NCI-H82 (cell line): ENCODE measurements at regions not wholly inside any gene's neighbourhood (a gene's known extent, or its start where the extent isn't known, plus 50 kb on each side); places are given as distances from the start of the nearest gene placed in this dataset.

Source experiments
- DNase-seq: peaks from one replicate; lab custom pipeline; 2025; lab: John Stamatoyannopoulos, UW

DNA sequence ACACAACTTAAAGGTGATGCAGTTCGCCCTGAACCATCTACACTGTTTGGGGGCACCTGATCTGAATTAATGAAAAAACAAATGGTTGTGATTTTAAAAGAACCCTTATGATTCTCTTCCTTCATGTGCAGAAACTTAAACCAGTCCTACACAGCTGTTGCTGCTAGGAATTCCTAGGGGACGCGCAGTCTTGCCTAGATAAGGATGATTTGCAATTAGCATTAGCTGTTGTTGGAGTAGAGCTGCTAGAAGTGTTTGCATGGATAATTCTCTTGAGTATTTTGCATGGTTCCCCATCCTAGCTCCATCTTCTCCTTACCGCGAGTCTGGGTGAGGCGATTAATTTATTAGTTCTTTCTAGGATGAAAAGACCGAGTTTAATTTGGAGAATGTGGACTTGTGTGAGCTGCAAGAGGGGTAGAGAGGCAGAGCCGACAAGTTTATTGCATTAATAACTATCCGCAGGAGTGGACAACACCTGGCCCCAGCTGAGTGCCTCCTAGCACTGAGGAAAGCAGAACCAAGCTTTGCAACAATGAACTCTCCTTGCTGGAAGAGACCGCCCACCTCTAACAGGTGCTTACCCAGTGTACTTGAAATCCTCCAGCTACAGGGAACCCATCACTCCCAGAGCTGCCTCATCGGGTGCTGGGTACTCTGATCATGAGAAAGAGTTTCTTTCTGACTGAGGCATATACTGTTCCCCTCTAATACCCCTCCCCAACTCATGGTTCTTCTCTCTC lies 75.0 kb upstream of the WNT7A start:
- peak; percentile 4 for DNase-seq

DNA sequence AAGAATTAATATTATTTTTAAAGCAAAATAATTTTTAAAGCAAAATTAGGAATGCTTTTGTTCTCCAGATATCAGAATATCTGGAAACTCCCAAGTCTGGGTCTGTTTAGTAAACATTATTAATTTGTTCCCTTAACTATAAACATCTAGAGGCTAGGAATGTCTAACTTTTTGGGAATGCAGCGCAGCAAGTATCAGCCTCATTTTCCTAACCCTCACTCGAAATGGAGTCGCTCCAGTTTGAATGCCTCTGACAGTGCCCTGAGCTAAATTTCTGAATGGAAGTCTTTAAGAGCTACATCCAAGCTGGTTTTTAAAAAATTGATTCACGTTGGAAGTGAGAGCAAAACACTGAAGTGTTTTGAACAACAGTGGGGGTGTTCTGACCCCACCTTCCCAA lies 74.4 kb upstream of the WNT7A start:
- no peak for DNase-seq

GRCh38 chr3:13951184-13951583 lies 71.3 kb upstream of the WNT7A start:
- peak; percentile 19 for DNase-seq

- peak; percentile 95 for DNase-seq
Observed at GRCh38 chr3:13950042-13950441, 70.2 kb upstream of the WNT7A start.

GRCh38 chr3:13947912-13948311 lies 68.0 kb upstream of the WNT7A start:
- DNase-seq = peak; percentile 51

DNA sequence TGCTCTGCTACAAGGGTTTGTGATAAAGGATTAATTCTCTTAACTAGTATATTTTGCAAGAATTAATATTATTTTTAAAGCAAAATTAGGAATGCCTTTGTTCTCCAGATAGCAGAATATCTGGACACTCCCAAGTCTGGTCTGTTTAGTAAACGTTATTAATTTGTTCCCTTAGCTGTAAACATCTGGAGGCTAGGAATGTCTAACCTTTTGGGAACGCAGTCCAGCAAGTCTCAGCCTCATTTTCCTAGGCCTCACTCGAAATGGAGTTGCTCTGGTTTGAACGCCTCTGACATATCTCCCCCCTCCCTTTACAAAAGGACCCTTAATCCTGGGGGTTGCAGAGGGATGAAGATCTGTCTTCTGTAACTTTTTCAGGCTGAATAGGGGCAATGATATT lies 59.3 kb upstream of the WNT7A start:
- DNase-seq = no peak

GRCh38 chr3:13937131-13937530 lies 57.3 kb upstream of the WNT7A start:
- no peak for DNase-seq

DNA sequence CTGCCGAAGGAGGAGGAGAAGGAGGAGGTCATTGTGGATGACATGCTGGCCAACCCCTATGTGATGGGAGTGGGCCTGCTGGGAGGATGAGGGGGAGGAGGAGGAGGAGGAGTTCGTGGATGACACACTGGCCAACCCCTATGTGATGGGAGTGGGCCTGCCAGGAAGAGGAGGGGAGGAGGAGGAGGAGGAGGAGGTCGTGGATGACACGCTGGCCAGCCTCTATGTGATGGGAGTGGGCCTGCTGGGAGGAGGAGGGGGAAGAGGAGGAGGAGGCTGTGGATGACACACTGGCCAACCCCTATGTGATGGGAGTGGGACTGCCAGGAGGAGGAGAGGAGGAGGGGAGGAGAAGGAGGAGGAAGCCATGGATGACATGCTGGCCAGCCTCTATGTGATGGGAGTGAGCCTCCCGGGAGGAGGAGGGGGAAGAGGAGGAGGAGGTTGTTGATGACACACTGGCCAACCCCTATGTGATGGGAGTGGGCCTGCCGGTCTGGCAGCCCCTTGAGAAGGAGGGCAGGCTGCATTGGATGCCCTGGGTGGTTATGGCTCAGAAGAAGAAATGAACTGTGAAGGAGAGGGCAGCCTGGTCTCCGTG lies 55.7 kb upstream of the WNT7A start:
- no peak for DNase-seq

DNA sequence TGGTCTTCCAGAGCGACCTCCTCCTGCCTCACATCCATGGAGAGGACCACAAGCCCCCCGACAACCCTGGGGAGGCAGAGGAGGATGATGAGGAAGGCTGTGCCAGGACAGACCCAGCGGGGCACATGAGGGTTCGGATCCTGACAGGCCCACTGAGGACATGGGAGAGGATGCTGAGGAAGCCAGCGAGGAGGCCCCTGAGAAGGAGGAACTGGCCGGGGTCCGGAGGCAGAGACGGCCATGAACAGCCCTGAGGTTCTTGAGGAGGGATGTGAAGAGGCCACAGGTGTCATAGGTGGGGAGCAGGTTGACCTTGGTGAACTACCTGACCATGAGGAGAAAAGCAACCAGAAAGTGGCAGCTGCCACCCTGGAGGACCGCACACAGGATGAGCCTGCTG lies 54.9 kb upstream of the WNT7A start:
- DNase-seq = no peak

GRCh38 chr3:13934315-13934714 lies 54.4 kb upstream of the WNT7A start:
- DNase-seq = no peak

DNA sequence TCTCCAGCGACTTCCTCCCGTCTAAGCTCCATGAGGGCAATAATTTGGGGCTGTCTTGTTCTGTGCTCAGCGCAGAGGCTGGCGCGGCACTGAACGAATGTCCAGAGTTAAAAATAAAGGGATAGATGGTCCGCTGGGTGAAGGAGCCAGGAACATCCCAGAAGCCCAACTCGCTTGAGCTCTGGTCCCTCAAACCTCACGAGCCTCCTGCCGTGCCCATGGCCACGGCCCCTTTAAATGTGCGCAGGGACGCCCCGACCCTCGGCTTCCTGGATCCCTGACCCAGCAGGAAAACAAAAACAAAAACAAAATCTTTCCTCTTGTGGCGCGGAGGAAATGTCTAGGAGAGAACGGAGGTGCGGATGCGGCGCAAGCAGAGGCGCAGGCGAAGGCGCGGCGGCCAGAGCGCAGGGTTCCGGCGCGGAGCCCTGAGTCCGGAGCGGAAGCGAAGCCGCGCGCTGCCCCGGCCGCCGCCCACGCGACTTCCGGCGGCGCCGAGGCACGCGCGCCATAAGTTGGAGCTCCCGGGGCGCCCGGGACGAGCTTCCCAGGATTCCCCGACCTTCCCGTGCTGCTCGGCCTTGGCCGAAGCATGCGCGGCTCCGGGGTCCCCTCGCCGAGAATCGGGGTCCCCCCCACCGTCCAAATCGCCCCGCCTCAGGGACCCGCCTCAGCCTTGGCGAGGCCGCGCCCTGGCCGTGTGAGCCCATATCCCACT lies 52.9 kb upstream of the WNT7A start:
- no peak for DNase-seq

- no peak for DNase-seq
Observed at GRCh38 chr3:13931172-13931571, 51.3 kb upstream of the WNT7A start.
